WTC11 (cell line): ENCODE measurements at regions not wholly inside any gene's neighbourhood (a gene's known extent, or its start where the extent isn't known, plus 50 kb on each side); places are given as distances from the start of the nearest gene placed in this dataset.

Experiments used
- ATAC-seq: fragments of 200-7000 bp; cut with Tn5 transposase; 2 replicates; pipeline ENCODE4 v1.10.0; 2021; ENCODE audit warnings: mild to moderate bottlenecking, moderate library complexity
- CTCF ChIA-PET: fragments of 300-600 bp; sonication (Branson Sonifier 250); formaldehyde crosslinking; loops from one replicate; lab custom pipeline; 2021; ENCODE audit warnings: antibody characterized with exemption; lab: Charles Lee
- POLR2A ChIA-PET: fragments of 350-600 bp; sonication (Branson Sonifier 250); formaldehyde crosslinking; loops from one replicate; lab custom pipeline; 2021; ENCODE audit warnings: antibody characterized with exemption; lab: Charles Lee
- DNase-seq: peaks from one replicate; pipeline ENCODE4 v3.0.0; 2021; ENCODE audit warnings: low spot score
- H3K27ac Mint-ChIP-seq: 2 replicates; pipeline ENCODE4 v1.8.0; 2021; ENCODE audit warnings: mixed read lengths
- H3K27me3 Mint-ChIP-seq: 2 replicates; pipeline ENCODE4 v1.8.0; 2021; ENCODE audit warnings: low read depth, mild to moderate bottlenecking, moderate library complexity, mixed read lengths
- H3K36me3 Mint-ChIP-seq: 2 replicates; pipeline ENCODE4 v1.8.0; 2021; ENCODE audit warnings: mixed read lengths
- H3K4me1 Mint-ChIP-seq: 2 replicates; pipeline ENCODE4 v1.8.0; 2022; ENCODE audit warnings: mixed read lengths
- H3K4me3 Mint-ChIP-seq: 2 replicates; pipeline ENCODE4 v1.8.0; 2021; ENCODE audit warnings: mild to moderate bottlenecking, moderate library complexity, mixed read lengths
- H3K9me3 Mint-ChIP-seq: 2 replicates; pipeline ENCODE4 v1.8.0; 2021; ENCODE audit warnings: mixed read lengths
- GABPB1 ChIP-seq: sonication (generic); formaldehyde crosslinking; IDR thresholded peaks from 2 replicates; pipeline ENCODE4 v1.8.1; 2023; ENCODE audit warnings: mild to moderate bottlenecking, missing genetic modification reagents
- JUN ChIP-seq: sonication (generic); formaldehyde crosslinking; IDR thresholded peaks from 2 replicates; pipeline ENCODE4 v1.8.0; 2023; ENCODE audit warnings: mild to moderate bottlenecking, missing genetic modification reagents
- NR1H2 ChIP-seq: sonication (generic); formaldehyde crosslinking; IDR thresholded peaks from 2 replicates; pipeline ENCODE4 v1.9.0; 2021; ENCODE audit warnings: mild to moderate bottlenecking, moderate library complexity, missing genetic modification reagents
- PREB ChIP-seq: sonication (generic); formaldehyde crosslinking; IDR thresholded peaks from 2 replicates; pipeline ENCODE4 v1.8.1; 2022; ENCODE audit warnings: mild to moderate bottlenecking, missing genetic modification reagents, moderate library complexity, borderline replicate concordance
- SMAD3 ChIP-seq: sonication (generic); formaldehyde crosslinking; IDR thresholded peaks from 2 replicates; pipeline ENCODE4 v1.8.0; 2022; ENCODE audit warnings: missing genetic modification reagents, mild to moderate bottlenecking, borderline replicate concordance
- SOX15 ChIP-seq: fragments of 250-450 bp; sonication (Bioruptor Pico); IDR thresholded peaks from 2 replicates; pipeline ENCODE4 v1.9.0; 2021; ENCODE audit warnings: mild to moderate bottlenecking
- SP1 ChIP-seq: sonication (generic); formaldehyde crosslinking; conservative IDR thresholded peaks from 2 replicates; pipeline ENCODE4 v1.8.1; 2022; ENCODE audit warnings: missing genetic modification reagents
- TEAD1 ChIP-seq: sonication (generic); formaldehyde crosslinking; IDR thresholded peaks from 2 replicates; pipeline ENCODE4 v1.8.0; 2022; ENCODE audit warnings: mild to moderate bottlenecking, missing genetic modification reagents
- TP53 ChIP-seq: sonication (generic); formaldehyde crosslinking; IDR thresholded peaks from 2 replicates; pipeline ENCODE4 v1.8.1; 2023; ENCODE audit warnings: mild to moderate bottlenecking, missing genetic modification reagents
- ZNF219 ChIP-seq: sonication (generic); formaldehyde crosslinking; IDR thresholded peaks from 2 replicates; pipeline ENCODE4 v1.8.0; 2023; ENCODE audit warnings: missing genetic modification reagents, mild to moderate bottlenecking, borderline replicate concordance
- ZNF263 ChIP-seq: sonication (generic); formaldehyde crosslinking; IDR thresholded peaks from 2 replicates; pipeline ENCODE4 v1.8.1; 2022; ENCODE audit warnings: low read depth, mild to moderate bottlenecking, moderate library complexity, missing genetic modification reagents
- ZNF396 ChIP-seq: fragments of 250-450 bp; sonication (Bioruptor Pico); IDR thresholded peaks from 2 replicates; pipeline ENCODE4 v1.8.0; 2021; ENCODE audit warnings: mild to moderate bottlenecking, moderate library complexity, borderline replicate concordance
- TF ChIP-seq, protein P1 (sequence below): sonication (generic); formaldehyde crosslinking; IDR thresholded peaks from 2 replicates; pipeline ENCODE4 v1.8.1; 2023; ENCODE audit warnings: mild to moderate bottlenecking, missing genetic modification reagents
- TF ChIP-seq, protein P2 (sequence below): fragments of 250-450 bp; sonication (Bioruptor Pico); IDR thresholded peaks from 2 replicates; pipeline ENCODE4 v2.1.2; 2022; ENCODE audit warnings: mild to moderate bottlenecking, moderate library complexity
- TF ChIP-seq, protein P3 (sequence below): fragments of 250-450 bp; sonication (Bioruptor Pico); IDR thresholded peaks from 2 replicates; pipeline ENCODE4 v1.9.0; 2021; ENCODE audit warnings: mild to moderate bottlenecking
- TF ChIP-seq, protein P4 (sequence below): sonication (generic); formaldehyde crosslinking; IDR thresholded peaks from 2 replicates; pipeline ENCODE4 v1.8.1; 2023; ENCODE audit warnings: mild to moderate bottlenecking, moderate library complexity, missing genetic modification reagents

DNA sequence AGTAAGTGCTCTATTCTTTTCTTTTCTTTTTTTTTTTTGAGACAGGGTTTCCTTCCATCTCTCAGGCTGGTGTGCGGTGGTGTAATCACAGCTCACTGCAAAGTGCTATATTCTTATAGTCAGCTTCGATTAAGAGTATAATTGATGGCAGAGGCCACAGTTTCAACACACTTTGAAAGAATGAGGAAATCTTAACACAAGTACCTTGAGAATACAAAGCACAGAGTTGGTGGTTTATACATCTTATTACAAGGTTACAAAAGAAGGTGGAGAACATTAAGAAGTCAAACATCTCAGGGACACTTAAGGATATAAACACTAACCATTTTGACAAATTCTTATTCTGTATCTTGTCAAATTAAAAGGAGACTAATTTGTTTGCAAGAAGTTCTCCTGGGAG is 180.5 kb downstream of the SOD2 start (continued):
- TF ChIP-seq, protein P1, sequence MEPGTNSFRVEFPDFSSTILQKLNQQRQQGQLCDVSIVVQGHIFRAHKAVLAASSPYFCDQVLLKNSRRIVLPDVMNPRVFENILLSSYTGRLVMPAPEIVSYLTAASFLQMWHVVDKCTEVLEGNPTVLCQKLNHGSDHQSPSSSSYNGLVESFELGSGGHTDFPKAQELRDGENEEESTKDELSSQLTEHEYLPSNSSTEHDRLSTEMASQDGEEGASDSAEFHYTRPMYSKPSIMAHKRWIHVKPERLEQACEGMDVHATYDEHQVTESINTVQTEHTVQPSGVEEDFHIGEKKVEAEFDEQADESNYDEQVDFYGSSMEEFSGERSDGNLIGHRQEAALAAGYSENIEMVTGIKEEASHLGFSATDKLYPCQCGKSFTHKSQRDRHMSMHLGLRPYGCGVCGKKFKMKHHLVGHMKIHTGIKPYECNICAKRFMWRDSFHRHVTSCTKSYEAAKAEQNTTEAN: no peak

GRCh38 chr6:159512104-159512503 is 180.9 kb downstream of the SOD2 start:
- ATAC-seq: no peak
- ChIA-PET POLR2A (no interaction called here), CTCF (interaction anchor here (1.3 kb wide), 1 partner anchor 15 kb away, joined by 3 read pairs; no protein-coding TSS in a partner anchor)
- Mint-ChIP-seq H3K27ac (no peak overlapping the region), H3K27me3 (peaks cover 7% of the 10 kb centered on the region; the same call in 1 of the 2 replicates), H3K36me3 (no peaks in the 10 kb centered on the region), H3K4me1 (no peaks in the 10 kb centered on the region), H3K4me3 (no peak overlapping the region), H3K9me3 (peaks cover 20% of the 10 kb centered on the region)
- no peak for DNase-seq
- no peak for TF ChIP-seq ZNF396 (CRISPR knock-in tag)

DNA sequence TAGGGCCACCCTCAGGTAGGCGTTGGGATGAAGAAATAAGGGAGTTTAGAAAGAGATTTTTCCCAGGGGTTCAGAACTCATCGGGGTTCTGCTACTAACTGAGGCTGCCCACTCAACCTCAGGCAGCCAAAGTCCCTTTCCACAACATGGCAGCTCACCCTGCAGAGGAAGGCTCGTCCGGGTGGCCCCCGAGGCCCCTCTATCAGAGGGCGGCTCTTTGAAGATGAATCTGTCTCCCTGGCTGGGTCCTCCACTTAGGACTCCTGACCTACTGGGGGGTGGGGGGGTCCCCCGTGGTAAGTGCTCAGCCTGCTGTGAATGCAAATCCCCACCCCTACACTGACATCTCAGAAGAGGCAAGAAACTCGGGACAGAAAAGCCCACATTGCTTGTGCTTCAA is 182.9 kb downstream of the SOD2 start:
- no peaks in the 10 kb centered on the region for H3K4me1 Mint-ChIP-seq
- no peak for TF ChIP-seq SP1 (CRISPR knock-in tag)
- TF ChIP-seq JUN: no peak
- TF ChIP-seq TP53 (CRISPR knock-in tag): no peak
- no peak for TF ChIP-seq ZNF219 (CRISPR knock-in tag)
- TF ChIP-seq, protein P2, sequence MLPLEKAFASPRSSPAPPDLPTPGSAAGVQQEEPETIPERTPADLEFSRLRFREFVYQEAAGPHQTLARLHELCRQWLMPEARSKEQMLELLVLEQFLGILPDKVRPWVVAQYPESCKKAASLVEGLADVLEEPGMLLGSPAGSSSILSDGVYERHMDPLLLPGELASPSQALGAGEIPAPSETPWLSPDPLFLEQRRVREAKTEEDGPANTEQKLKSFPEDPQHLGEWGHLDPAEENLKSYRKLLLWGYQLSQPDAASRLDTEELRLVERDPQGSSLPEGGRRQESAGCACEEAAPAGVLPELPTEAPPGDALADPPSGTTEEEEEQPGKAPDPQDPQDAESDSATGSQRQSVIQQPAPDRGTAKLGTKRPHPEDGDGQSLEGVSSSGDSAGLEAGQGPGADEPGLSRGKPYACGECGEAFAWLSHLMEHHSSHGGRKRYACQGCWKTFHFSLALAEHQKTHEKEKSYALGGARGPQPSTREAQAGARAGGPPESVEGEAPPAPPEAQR (CRISPR knock-in tag): no peak
- no peak for TF ChIP-seq PREB (CRISPR knock-in tag)
- TF ChIP-seq GABPB1 (CRISPR knock-in tag): no peak
- TF ChIP-seq, protein P3, sequence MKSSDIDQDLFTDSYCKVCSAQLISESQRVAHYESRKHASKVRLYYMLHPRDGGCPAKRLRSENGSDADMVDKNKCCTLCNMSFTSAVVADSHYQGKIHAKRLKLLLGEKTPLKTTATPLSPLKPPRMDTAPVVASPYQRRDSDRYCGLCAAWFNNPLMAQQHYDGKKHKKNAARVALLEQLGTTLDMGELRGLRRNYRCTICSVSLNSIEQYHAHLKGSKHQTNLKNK (CRISPR knock-in tag): no peak
- no peak for TF ChIP-seq SMAD3 (CRISPR knock-in tag)
- no peak for TF ChIP-seq TEAD1 (CRISPR knock-in tag)
- TF ChIP-seq, protein P4, sequence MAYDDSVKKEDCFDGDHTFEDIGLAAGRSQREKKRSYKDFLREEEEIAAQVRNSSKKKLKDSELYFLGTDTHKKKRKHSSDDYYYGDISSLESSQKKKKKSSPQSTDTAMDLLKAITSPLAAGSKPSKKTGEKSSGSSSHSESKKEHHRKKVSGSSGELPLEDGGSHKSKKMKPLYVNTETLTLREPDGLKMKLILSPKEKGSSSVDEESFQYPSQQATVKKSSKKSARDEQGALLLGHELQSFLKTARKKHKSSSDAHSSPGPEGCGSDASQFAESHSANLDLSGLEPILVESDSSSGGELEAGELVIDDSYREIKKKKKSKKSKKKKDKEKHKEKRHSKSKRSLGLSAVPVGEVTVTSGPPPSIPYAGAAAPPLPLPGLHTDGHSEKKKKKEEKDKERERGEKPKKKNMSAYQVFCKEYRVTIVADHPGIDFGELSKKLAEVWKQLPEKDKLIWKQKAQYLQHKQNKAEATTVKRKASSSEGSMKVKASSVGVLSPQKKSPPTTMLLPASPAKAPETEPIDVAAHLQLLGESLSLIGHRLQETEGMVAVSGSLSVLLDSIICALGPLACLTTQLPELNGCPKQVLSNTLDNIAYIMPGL (CRISPR knock-in tag): no peak
- no peak for TF ChIP-seq SOX15 (CRISPR knock-in tag)
- no peak for TF ChIP-seq NR1H2 (CRISPR knock-in tag)
- no peak for TF ChIP-seq ZNF263 (CRISPR knock-in tag)
- TF ChIP-seq, all 79 proteins: peak for 0
- H3K36me3 Mint-ChIP-seq: no peaks in the 10 kb centered on the region
- ATAC-seq (no peak), DNase-seq (no peak)
- no peak overlapping the region for H3K27ac Mint-ChIP-seq
- H3K27me3 Mint-ChIP-seq: peaks cover under 1% of the 10 kb centered on the region; the same call in 1 of the 2 replicates
- peaks cover 3% of the 10 kb centered on the region; the same call in 1 of the 2 replicates for H3K9me3 Mint-ChIP-seq
- POLR2A ChIA-PET: no interaction called here
- H3K4me3 Mint-ChIP-seq: no peak overlapping the region
- CTCF ChIA-PET: interaction anchor here (1.0 kb wide), 1 partner anchor 49 kb away, joined by 3 read pairs; no protein-coding TSS in a partner anchor
